SH-SY5Y (cell line): ENCODE measurements at regions not wholly inside any gene's neighbourhood (a gene's known extent, or its start where the extent isn't known, plus 50 kb on each side); places are given as distances from the start of the nearest gene placed in this dataset.

ENCODE experiments used
- GATA2 ChIP-seq: IDR thresholded peaks from 2 replicates; pipeline ENCODE4 v1.6.1; 2011; ENCODE audit warnings: mild to moderate bottlenecking, low read depth, low read length
- GATA3 ChIP-seq: IDR thresholded peaks from 2 replicates; pipeline ENCODE4 v1.6.1; 2011; ENCODE audit warnings: low read depth, mild to moderate bottlenecking, low read length, moderate library complexity

DNA sequence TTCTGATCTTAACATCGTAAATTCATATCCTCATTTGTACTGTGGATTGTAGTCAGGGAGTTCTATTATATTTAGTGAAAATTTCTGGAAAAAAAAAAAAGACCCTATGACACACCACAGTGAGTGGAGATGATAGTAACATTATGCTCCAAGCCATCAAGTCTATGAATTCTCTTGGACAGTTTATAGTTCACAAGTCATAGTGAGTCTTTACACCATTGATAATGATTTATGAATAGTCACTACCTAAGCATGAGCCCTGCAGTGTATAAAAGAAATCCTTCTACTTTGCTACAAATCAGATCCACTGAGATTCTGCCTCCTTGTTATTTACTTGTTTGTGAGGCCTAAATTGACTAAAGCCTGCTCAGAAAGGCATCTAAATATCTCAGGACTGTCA, 772.2 kb upstream of the NOVA1 start:
- TF ChIP-seq GATA2: no peak
- TF ChIP-seq GATA3: no peak
